A673 (cell line): ENCODE measurements at regions not wholly inside any gene's neighbourhood (a gene's known extent, or its start where the extent isn't known, plus 50 kb on each side); places are given as distances from the start of the nearest gene placed in this dataset.

Experiments
- CTCF ChIP-seq: fragments of 300-800, 200-600 bp; sonication (generic); conservative IDR thresholded peaks from 2 replicates; pipeline ENCODE4 v1.5.1; 2017; ENCODE audit warnings: low read depth, mild to moderate bottlenecking, antibody characterized with exemption, low read length, moderate library complexity, mixed read lengths
- EZH2 ChIP-seq: fragments of 200-600 bp; sonication (generic); IDR thresholded peaks from 2 replicates; pipeline ENCODE4 v1.6.1; 2017; ENCODE audit warnings: borderline replicate concordance, low read depth, mild to moderate bottlenecking, mixed read lengths, antibody characterized with exemption, low read length; ENCODE audit not compliant: poor library complexity, severe bottlenecking

- no peak for TF ChIP-seq CTCF
- TF ChIP-seq EZH2 = no peak
Measured at GRCh38 chr2:122703676-122704075, 948.2 kb downstream of the TSN start.
